Posterior vena cava (tissue), 2 donors: ENCODE measurements at regions not wholly inside any gene's neighbourhood (a gene's known extent, or its start where the extent isn't known, plus 50 kb on each side); places are given as distances from the start of the nearest gene placed in this dataset.

Experiments used
- DNase-seq: peaks from one replicate; pipeline ENCODE4 v3.0.0-alpha.2; 2020; ENCODE audit warnings: low spot score
- intact Hi-C, 2 donors: fragments of 100-400 bp; cut with DNase I; formaldehyde crosslinking; loops; one replicate each; pipeline versions ENCODE4 v1.14.1 to v1.14.2; 2022 to 2023
- donor health status: DM: yes; HTN: yes; CAD: no.
- donor health status: DM: yes; HTN: yes; CAD: no.

DNA sequence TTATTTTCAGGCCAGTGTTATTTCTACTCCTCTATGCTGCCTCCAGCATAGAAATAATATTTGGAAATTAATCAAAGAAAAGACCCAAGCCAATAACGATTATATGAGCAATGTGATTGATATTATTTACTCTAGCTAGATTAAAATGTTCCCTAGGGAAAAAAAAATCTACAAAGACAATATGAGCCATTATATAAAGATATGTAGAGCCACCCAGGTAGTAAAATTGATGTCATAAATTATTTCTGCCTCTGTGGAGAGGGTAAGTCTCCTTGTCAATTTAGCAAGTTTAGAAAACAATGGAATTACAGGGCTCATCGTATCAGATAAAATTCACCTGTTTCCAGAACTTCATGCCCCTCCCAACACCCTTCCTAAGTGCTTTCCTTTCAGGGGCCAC, 202.9 kb downstream of the RDH14 start:
- intact Hi-C loops, result no loop called here

DNA sequence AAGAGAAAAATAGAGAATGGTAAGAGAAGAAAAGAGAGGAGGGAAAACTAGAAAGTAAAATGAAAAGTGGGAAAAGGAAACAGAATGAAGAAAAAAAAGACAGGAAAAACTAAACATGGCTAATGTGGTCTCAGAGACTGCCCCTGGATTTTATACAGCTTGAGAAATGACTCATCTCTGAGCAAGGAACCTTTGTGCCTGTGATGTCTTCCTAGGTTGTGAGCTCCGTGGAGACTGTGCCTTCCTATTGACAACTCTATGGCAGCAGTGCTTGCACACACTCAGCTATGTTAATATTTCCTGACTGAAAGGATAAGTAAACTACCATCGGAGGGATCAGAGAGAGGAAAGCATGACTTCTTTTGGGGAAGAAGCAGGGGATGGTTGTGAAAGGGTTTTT, 203.8 kb downstream of the RDH14 start:
- intact Hi-C loops, result no loop called here

More for the DNA sequence above, 202.9 kb downstream of the RDH14 start:
- DNase-seq, result no peak

DNA sequence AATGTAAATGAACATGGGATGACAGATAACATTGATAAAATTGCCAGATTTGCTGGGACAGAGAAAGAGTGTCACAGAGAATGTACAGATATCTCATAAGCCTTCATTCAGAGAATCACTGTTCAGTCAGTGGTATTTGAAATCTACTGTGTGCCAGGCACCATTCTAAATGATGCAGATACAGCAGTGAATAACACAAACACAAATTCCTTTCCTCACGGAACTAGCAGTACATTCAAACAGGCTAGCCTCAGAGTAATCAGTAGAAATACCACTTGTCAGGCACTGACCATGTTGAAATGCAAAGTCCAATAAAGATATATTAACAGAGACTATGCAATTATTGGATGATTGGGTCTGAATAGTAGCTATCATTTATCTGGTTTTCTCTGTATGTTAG, 211.0 kb downstream of the RDH14 start:
- intact Hi-C loops, result no loop called here
- DNase-seq, result no peak

More for the DNA sequence above, 203.8 kb downstream of the RDH14 start:
- no peak for DNase-seq

DNA sequence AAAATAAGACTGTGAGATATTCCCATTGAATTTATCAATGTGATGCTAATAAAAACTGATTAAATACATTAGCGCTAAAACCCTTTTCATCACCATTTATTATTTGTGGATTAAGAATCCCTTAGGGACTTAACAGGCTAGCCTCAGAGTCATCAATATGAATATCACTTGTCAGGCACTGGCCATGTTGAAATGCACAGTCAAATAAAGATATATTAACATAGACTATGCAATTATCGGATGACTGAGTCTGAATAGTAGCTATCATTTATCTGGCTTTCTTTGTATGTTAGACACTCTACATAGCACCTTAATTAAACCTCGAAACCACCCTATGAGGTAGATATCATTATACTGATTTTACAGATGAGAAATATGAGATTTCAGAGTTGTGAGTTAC, 213.6 kb downstream of the RDH14 start:
- intact Hi-C loops, result no loop called here
- no peak for DNase-seq

DNA sequence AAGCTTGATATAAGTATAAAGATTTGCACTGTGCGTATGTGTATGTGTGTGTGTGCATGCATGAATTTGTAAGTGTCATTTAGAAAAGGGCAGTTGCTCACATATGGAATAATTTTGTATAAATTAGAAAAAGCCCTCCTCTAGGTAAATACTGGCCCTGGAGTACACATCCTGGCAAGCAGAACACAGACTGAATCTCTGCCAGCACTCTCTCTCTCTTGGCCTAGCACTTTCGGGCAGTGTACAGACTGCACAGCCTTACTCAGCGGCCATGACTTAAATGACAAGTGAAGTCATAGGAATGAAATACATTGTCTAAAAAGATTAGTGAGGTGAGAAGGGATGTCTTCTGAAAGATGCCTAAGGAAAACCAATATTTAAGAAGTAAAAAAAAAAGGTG, 214.1 kb downstream of the RDH14 start:
- intact Hi-C loops, result no loop called here
- no peak for DNase-seq

DNA sequence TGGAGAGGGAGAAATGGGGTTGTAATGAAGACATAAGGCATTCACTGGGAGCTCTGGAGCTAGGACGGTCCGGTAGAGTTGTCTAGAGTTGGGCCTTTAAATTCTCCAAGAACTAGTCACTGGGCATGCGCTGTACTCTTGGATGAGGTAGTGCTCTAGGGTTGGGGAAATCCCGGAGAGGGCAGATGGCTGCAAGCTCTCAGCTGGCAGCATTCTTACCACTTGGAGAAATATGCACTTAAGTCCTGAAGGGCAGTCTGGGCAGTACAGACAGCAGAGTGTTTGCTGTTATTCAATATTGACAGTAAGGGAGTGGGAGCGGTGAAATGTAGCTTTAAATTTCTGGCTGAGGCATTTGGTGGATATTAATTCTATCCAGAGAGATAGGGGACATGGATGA, 214.6 kb downstream of the RDH14 start:
- no peak for DNase-seq
- intact Hi-C loops, result no loop called here

DNA sequence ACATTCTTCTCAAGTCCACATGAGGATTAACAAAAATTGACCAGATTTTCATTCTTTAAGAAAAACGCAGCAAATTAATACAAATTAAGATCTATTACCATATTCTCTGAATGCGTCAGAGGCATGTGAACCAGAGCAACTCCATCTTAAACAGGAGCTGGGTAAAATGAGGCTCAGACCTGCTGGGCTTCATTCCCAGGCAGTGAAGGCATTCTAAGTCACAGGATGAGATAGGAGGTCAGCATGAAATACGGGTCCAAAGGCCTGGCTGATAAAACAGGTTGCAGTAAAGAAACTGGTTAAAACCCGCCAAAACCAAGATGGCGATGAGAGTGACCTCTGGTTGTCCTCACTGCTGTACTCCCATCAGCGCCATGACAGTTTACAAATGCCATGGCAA, 217.6 kb downstream of the RDH14 start:
- DNase-seq, result no peak
- intact Hi-C loops, result no loop called here

DNA sequence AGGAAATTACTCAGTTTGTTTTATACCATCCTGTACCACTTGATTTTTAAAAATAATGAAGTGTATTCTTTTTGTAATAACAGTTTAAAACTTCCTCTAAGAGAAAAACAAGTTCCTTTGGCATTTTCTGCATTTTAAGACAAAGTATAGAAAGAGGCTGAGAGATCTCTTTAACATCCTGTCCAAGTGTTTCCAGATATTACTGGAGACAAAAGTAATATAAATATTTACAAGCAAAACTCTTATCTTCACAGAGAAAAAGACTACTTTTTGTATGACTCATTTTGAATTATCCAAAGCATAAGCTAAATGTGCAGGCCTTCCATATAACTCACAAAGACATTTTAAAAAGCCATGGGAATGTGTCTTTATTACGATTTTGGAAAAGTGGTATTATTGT, 221.1 kb downstream of the RDH14 start:
- intact Hi-C loops, result no loop called here
- no peak for DNase-seq

DNA sequence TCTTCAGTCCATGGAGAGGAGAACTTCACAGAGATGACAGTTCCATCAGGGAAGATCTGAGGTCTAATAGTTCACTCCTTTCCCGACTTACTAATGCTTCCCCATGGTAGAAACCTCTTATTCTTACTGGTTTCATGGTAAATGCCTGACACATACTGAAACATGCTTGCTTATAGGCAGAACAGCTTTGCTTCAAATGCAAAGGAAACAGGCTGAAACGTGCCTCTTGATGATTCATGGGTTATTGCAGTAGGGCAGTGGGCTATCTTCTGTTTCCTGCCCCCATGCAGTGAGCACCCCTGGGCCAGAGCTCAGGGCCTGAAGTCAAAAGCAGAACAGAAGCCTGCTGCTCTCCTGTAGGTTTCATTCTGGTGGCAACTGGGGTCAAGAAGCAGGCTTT, 223.5 kb downstream of the RDH14 start:
- no peak for DNase-seq
- intact Hi-C loops, result no loop called here

DNA sequence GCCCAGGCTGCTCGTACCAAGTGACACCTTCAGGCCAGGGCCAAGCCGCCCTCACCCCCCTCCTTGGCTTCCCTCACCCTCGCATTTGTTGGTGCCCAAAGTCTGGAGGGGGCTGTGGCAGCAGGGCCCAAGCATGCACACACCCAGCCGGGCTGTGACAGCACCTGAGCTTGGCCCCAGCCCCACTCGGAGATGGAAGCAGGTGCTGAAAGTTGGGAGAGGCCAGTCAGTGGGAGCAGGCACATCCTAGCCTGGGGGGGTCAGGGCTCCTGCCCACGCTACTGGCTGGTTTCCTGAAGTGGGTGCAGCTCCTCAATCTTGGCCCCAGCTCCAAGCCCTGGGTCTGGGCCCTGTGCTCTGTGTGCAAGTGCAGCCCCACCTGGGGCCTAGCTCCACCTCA, 228.0 kb downstream of the RDH14 start:
- no peak for DNase-seq
- intact Hi-C loops, result no loop called here

DNA sequence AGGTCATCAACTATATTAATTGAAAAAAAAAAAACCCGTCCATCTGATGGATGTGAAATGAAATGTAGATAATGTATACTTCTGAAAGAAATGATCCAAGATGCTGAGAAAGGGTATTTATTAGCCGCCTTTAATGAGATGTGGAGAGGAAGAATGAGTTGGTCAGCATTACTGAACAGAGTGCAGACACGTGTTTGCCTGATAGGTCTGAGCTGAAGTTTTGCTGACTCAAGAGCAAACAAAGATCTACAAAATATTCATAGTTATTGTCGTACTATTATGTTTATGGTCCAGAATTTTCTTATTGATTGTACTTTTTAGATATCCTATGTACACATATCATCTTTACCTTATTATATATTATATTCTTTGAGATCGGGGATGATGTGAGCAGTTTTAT, 235.3 kb downstream of the RDH14 start:
- no peak for DNase-seq
- intact Hi-C loops, result no loop called here

DNA sequence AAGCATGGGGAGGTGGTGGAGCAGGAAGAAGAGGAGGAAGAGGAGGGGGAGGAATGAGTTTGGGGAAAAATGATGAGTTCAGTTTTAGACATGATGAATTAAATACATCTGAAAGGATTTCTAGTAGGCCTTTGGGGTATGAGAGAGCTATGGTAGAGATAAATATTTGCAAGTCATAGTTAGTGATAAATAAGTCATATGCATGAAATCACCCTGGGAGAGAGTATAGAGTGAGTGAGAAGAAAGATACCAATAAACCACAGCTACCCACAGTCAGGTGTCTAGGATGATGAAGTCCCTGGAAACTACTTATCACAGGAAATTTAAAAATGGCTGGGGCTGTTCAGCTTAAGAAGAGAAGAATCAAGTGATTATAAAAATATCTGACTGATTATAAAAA, 240.5 kb downstream of the RDH14 start:
- DNase-seq, result no peak
- intact Hi-C loops, result no loop called here

DNA sequence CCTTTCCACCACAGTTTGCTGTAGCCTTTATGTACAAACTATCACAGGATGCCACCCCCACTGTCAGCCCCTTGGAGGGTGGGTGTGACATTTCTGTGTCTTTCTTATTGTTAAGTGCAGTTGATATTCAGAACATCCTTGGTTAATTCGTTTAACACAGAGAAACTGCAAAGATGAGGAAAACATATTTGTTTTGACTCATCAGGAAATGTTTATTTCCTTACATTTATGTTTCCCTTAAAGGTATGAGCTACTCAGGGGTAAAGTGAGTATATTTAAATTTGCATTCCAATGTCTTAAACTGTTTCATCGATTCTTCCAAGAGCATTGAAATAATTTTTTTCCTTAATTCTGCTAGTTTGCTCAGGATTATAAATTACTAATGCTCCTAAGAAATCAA, 243.4 kb downstream of the RDH14 start:
- DNase-seq, result no peak
- intact Hi-C loops, result no loop called here

DNA sequence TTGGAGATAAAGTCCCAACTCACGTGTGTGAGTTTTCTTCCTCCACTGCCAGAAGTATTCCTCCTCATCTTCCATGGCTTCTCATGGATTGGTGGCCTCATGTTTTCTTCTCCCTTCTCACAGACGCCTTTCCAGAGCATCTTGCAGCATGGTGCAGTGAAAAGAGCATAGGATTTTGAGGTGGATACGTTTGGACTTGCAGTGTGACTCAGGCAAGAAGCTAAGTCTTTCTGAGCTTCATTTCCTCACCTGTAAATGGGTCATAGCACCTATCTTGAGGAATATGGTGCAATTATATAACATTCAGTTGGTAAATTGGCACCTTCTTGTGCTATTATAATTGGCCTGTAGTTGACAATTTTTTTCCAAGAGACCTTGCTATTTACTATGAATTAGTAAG, 247.6 kb downstream of the RDH14 start:
- intact Hi-C loops, result no loop called here
- DNase-seq, result no peak

DNA sequence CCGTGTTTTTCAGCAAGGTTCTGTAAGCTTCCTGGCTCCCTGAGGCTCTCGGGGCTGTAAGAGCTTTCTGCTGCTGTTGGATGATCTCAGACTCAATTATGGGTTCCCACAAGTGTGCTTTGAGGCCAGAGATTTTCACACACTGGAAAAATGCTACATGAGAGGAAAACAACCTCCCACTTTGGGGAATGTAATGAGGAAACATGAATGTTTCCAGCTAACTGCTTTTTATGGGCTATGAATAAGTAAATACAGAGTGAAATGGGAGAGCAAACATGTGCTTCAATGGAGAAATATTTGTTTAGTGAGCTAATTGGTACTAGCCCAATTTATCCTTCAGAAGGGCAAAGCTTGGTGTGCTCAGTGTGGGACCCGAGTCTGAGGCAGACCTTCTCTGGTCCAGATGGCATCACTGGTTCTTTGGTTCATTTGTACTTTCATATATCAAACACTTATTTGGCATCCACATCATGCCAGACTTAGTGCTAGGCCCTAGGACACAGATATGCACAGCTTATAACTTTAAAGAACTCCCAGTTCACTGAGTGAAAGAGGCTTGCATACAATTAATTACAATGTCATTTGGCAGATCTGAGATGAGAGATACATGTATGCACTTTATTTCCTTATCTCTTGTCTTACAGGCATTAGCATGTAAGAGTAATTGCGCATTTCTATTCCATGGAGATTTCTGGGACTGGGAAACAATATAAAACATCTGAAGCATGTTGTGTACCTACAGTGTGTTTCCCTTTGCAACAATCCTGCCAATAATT, 248.8 kb downstream of the RDH14 start:
- intact Hi-C loops, result no loop called here
- no peak for DNase-seq

DNA sequence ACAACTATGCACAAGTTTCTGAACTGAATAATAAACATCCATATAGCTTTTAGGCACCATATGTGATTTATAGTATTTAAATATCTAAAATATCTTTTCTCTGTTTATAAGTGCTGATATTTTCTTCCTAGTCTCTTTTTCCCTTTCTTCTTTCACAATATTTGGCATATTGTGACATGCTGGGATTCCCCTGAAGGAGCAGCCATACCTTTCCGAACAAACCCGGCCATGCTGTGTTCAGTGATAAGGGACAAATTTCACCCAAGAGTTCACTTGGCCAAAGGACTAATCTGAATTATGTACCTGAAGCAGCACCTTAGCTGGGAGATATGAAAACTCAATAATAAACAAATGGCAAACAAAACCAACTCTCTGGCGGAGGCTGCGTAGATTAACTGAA, 250.8 kb downstream of the RDH14 start:
- intact Hi-C loops, result no loop called here
- DNase-seq, result no peak

DNA sequence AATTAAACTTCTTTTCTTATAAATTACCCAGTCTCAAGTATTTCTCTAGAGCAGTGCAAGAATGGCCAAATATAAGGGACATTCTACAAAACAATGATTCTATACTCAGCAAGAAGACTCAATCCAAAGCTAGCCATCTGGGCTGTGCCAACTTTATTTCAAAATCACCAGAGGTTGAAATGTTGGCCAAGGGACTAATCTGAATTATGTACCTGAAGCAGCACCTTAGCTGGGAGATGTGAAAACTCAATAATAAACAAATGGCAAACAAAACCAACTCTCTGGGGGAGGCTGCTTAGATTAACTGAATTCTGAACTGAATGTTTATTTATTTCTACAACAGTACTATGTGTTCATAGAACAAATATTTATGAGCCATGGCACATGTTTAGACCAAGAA, 251.3 kb downstream of the RDH14 start:
- intact Hi-C loops, result no loop called here
- no peak for DNase-seq

DNA sequence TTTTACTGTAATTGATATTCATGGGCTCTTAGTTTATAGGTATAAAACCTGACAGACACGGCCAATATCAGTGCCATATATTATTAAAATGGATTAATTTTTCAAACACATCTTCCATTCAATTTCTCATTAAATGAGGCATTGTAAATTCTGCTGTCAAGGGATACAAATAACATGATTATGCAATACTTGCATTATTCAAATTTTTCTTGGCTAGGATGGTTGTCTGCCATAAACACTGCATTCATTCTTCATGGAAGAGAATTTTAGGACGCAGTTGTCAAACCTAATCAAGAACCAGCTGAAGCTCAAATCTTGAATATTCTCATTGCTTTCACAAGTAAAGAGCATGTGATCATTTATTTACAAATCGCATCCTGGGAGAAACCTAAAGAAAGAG, 255.6 kb downstream of the RDH14 start:
- DNase-seq, result no peak
- intact Hi-C loops, result no loop called here

DNA sequence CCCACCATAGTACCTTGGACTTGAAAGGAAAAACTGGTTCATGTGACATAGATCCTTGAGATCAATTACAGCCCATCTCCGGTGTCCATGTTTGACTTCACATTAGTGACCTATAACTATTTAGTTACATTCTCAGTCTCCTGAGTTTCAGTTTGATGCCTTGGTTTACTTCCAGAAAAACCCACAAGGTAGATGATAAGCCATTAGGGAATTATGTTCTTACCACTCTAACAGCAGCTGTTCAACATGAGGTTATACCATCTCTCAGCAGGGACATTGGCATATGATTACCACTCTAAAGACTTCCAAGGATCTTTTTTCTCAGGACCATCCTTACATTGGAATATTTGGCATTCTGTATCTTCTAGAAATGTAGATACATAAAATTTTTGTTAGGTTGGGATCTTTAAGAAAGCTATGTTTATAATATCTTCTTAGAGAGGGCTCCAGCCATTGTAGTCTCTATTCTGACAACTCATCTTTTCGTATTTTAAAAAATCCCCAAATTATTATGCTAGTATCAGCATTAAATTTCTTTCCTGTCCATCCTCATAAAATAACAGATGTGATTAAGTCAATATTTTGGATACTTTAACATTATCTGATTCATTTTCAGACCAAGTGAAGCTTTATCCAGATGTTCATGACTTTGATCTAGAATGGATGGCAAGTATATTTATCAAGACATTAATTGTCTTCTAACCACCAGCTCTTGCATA, 258.9 kb downstream of the RDH14 start:
- intact Hi-C loops, result no loop called here

DNA sequence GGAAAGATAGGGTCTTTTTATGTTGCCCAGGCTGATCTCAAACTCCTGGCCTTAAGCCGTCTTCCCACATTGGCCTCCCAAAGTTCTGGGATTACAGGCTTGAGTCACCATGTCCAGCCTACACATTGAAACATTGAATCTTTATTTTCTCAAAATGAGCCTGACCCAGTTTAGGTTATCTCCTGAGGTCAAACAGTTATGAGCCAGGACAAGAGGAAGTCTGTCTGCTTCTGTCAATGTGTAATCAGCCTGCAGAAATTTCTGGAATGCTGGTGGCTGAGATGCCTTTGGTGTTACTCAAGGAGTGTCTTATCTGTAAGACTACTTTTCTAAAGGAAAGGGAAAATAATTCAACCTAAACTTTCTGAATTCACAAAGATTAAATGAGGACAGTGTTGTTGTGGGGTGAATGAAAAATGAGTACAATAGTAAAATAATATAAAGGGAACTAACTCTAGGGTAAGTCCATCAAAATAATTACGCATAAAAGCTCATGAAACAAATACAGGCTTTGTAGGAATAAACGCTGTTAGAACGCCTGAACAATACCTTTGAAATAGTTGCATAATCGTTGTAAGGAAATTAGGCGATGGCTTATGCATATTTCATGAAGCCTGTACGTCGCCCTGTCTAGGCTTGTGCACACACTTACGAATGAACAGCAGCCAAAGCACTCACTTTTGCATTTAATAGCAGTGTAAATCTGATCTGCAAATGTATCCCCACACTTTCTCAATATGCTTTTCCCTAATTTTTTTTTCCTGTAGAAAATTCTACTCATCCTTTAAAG, 260.8 kb downstream of the RDH14 start:
- no peak for DNase-seq
- intact Hi-C loops, result no loop called here

More for the DNA sequence above, 258.9 kb downstream of the RDH14 start:
- DNase-seq, result no peak
